IMR-90 (cell line): ENCODE measurements at regions not wholly inside any gene's neighbourhood (a gene's known extent, or its start where the extent isn't known, plus 50 kb on each side); places are given as distances from the start of the nearest gene placed in this dataset.

Experiments used
- ATAC-seq: fragments of 200-7000 bp; cut with Tn5 transposase; 2 replicates; pipeline ENCODE4 v1.9.1; 2020; ENCODE audit warnings: low read depth, mild to moderate bottlenecking, moderate library complexity
- BruUV-seq: library from RNA; stranded (reverse); fragments of 400-500 nt; replicated peaks from 2 replicates; lab custom pipeline; 2021; lab: Mats Ljungman, UMichigan
- CTCF ChIA-PET: fragments of 300-600 bp; formaldehyde crosslinking; extraction: SDS; loops from one replicate; lab custom pipeline; 2021; ENCODE audit warnings: antibody characterized with exemption; lab: Yijun Ruan, JAX
- POLR2A ChIA-PET: fragments of 300-600 bp; sonication (Branson Sonifier 250); formaldehyde crosslinking; loops from one replicate; lab custom pipeline; 2022; ENCODE audit warnings: antibody characterized with exemption; ENCODE audit not compliant: unreplicated experiment; lab: Charles Lee
- DNase-seq: peaks from one replicate; pipeline ENCODE4 v3.0.0; 2013
- H2AFZ ChIP-seq: replicated peaks from 2 replicates; pipeline ENCODE3; 2013; ENCODE audit warnings: low read length, mild to moderate bottlenecking; ENCODE audit not compliant: poor library complexity
- H2AK5ac ChIP-seq: 2 replicates; pipeline ENCODE4 v1.6.1; 2013; ENCODE audit warnings: low read depth, low read length, inconsistent platforms
- H2AK9ac ChIP-seq: replicated peaks from 2 replicates; pipeline ENCODE3; 2013; ENCODE audit warnings: mild to moderate bottlenecking, low read depth, low read length, moderate library complexity; ENCODE audit not compliant: poor library complexity
- H2BK120ac ChIP-seq: 2 replicates; pipeline ENCODE4 v1.6.1; 2013; ENCODE audit warnings: low read depth, low read length, inconsistent platforms
- H2BK15ac ChIP-seq: 3 replicates; pipeline ENCODE4 v1.6.1; 2013; ENCODE audit warnings: low read depth, low read length, inconsistent platforms
- H2BK20ac ChIP-seq: 2 replicates; pipeline ENCODE4 v1.6.1; 2013; ENCODE audit warnings: low read depth, mild to moderate bottlenecking, inconsistent platforms, low read length, moderate library complexity
- H2BK5ac ChIP-seq: 2 replicates; pipeline ENCODE4 v1.6.1; 2013; ENCODE audit warnings: mild to moderate bottlenecking, low read depth, low read length, inconsistent platforms; ENCODE audit not compliant: poor library complexity, severe bottlenecking
- H3K14ac ChIP-seq: replicated peaks from 2 replicates; pipeline ENCODE4 v1.6.1; 2013; ENCODE audit warnings: low read depth, low read length, inconsistent platforms
- H3K18ac ChIP-seq: 2 replicates; pipeline ENCODE4 v1.6.1; 2013; ENCODE audit warnings: low read depth, low read length, control low read depth
- H3K23ac ChIP-seq: 2 replicates; pipeline ENCODE4 v1.6.1; 2013; ENCODE audit warnings: low read depth, low read length, inconsistent platforms
- H3K27ac ChIP-seq: 2 replicates; pipeline ENCODE4 v1.5.1; 2013; ENCODE audit warnings: mild to moderate bottlenecking, control low read depth, low read length; ENCODE audit not compliant: insufficient read depth
- H3K27me3 ChIP-seq: 2 replicates; pipeline ENCODE4 v1.6.1; 2013; ENCODE audit warnings: low read length; ENCODE audit not compliant: control insufficient read depth, insufficient read depth
- H3K36me3 ChIP-seq: 2 replicates; pipeline ENCODE4 v1.6.1; 2013; ENCODE audit warnings: low read length, mixed read lengths; ENCODE audit not compliant: control insufficient read depth, insufficient read depth
- H3K4ac ChIP-seq: 2 replicates; pipeline ENCODE4 v1.6.1; 2013; ENCODE audit warnings: low read depth, low read length, inconsistent platforms
- H3K4me1 ChIP-seq: 2 replicates; pipeline ENCODE4 v1.6.1; 2013; ENCODE audit warnings: low read length, mixed read lengths; ENCODE audit not compliant: control insufficient read depth, insufficient read depth
- H3K4me2 ChIP-seq: 2 replicates; pipeline ENCODE4 v1.6.1; 2013; ENCODE audit warnings: low read depth, mild to moderate bottlenecking, control low read depth, low read length, moderate library complexity
- H3K4me3 ChIP-seq: 2 replicates; pipeline ENCODE4 v1.5.1; 2013; ENCODE audit warnings: low read depth, mild to moderate bottlenecking, control low read depth, low read length, moderate library complexity; ENCODE audit not compliant: insufficient read depth
- H3K56ac ChIP-seq: 2 replicates; pipeline ENCODE4 v1.6.1; 2013; ENCODE audit warnings: low read length, inconsistent platforms; ENCODE audit not compliant: insufficient read depth; ENCODE audit errors: extremely low read depth
- H3K79me1 ChIP-seq, 2 experiments: 2 replicates each; pipeline ENCODE4 v1.6.1; 2013; ENCODE audit warnings: low read length in 2 of 2, inconsistent platforms in 1 of 2, low read depth in 1 of 2
- H3K9ac ChIP-seq: 2 replicates; pipeline ENCODE4 v1.6.1; 2013; ENCODE audit warnings: low read depth, low read length, control low read depth
- H3K9me1 ChIP-seq: 2 replicates; pipeline ENCODE4 v1.6.1; 2013; ENCODE audit warnings: low read length, inconsistent platforms; ENCODE audit not compliant: insufficient read depth
- H3K9me3 ChIP-seq: 2 replicates; pipeline ENCODE4 v1.6.1; 2013; ENCODE audit warnings: low read length; ENCODE audit not compliant: control insufficient read depth, insufficient read depth
- H4K20me1 ChIP-seq: 2 replicates; pipeline ENCODE4 v1.6.1; 2013; ENCODE audit warnings: low read length, inconsistent platforms; ENCODE audit not compliant: insufficient read depth
- H4K5ac ChIP-seq: 2 replicates; pipeline ENCODE4 v1.6.1; 2013; ENCODE audit warnings: mild to moderate bottlenecking, low read depth, low read length, control low read depth
- H4K8ac ChIP-seq, 2 experiments: 2 replicates each; pipeline ENCODE4 v1.6.1; 2013; ENCODE audit warnings: low read depth in 2 of 2, low read length in 2 of 2, control low read depth in 1 of 2, inconsistent platforms in 1 of 2
- H4K91ac ChIP-seq: 2 replicates; pipeline ENCODE4 v1.6.1; 2013; ENCODE audit warnings: low read depth, low read length, inconsistent platforms; ENCODE audit not compliant: insufficient read depth
- BHLHE40 ChIP-seq: fragments of 150-350 bp; IDR thresholded peaks from 2 replicates; pipeline ENCODE4 v1.6.1; 2016; ENCODE audit warnings: mild to moderate bottlenecking, low read depth, low read length
- CEBPB ChIP-seq: IDR thresholded peaks from 2 replicates; pipeline ENCODE4 v1.6.1; 2012; ENCODE audit warnings: low read depth, low read length, improper control_type of control experiment
- CHD1 ChIP-seq: IDR thresholded peaks from 2 replicates; pipeline ENCODE4 v1.6.1; 2012; ENCODE audit warnings: low read depth, low read length, improper control_type of control experiment
- FOS ChIP-seq: fragments of 150-350 bp; IDR thresholded peaks from 2 replicates; pipeline ENCODE4 v1.6.1; 2016; ENCODE audit warnings: low read depth, low read length
- MAFK ChIP-seq: IDR thresholded peaks from 2 replicates; pipeline ENCODE4 v1.6.1; 2012; ENCODE audit warnings: low read depth, low read length, improper control_type of control experiment
- MAZ ChIP-seq: IDR thresholded peaks from 2 replicates; pipeline ENCODE4 v1.6.1; 2012; ENCODE audit warnings: low read depth, mild to moderate bottlenecking, low read length, improper control_type of control experiment, moderate library complexity, borderline replicate concordance
- MXI1 ChIP-seq: IDR thresholded peaks from 2 replicates; pipeline ENCODE4 v1.6.1; 2012; ENCODE audit warnings: low read depth, mild to moderate bottlenecking, low read length, moderate library complexity, borderline replicate concordance
- NFE2L2 ChIP-seq: fragments of 150-350 bp; IDR thresholded peaks from 2 replicates; pipeline ENCODE4 v1.6.1; 2016; ENCODE audit warnings: low read depth, mild to moderate bottlenecking, low read length
- POLR2A ChIP-seq: IDR thresholded peaks from 2 replicates; pipeline ENCODE4 v1.6.1; 2012; ENCODE audit warnings: mild to moderate bottlenecking, low read depth, low read length
- RAD21 ChIP-seq: IDR thresholded peaks from 2 replicates; pipeline ENCODE4 v1.6.1; 2012; ENCODE audit warnings: low read length, improper control_type of control experiment
- RCOR1 ChIP-seq: IDR thresholded peaks from 2 replicates; pipeline ENCODE4 v1.6.1; 2012; ENCODE audit warnings: mild to moderate bottlenecking, low read length, improper control_type of control experiment; ENCODE audit not compliant: insufficient replicate concordance
- RFX5 ChIP-seq: IDR thresholded peaks from 2 replicates; pipeline ENCODE4 v1.8.0; 2012; ENCODE audit warnings: low read depth, mild to moderate bottlenecking, low read length, moderate library complexity
- SMC3 ChIP-seq: fragments of 150-350 bp; IDR thresholded peaks from 2 replicates; pipeline ENCODE4 v1.6.1; 2016; ENCODE audit warnings: low read depth, mild to moderate bottlenecking, antibody characterized with exemption, low read length, moderate library complexity
- WGBS, 2 experiments: methylation state at CpG; one replicate each; pipeline versions ENCODE4 v1.1.5 to v1.1.7; 2013; ENCODE audit warnings: missing lambda C conversion rate in 2 of 2; ENCODE audit not compliant: insufficient read length in 1 of 2; ENCODE audit errors: extremely low coverage in 2 of 2; 5-methylcytosine and 5-hydroxymethylcytosine counted together
- dilution Hi-C: fragments of 300-500 bp; cut with HindIII; formaldehyde crosslinking; loops from one replicate; pipeline ENCODE4 v1.14.3; 2018; ENCODE audit warnings: low sequenced_read_pairs; ENCODE audit not compliant: unreplicated experiment
- in situ Hi-C: fragments of 300-500 bp; cut with MboI; formaldehyde crosslinking; loops from 3 replicates; pipeline ENCODE4 v1.14.3; 2019; ENCODE audit warnings: low sequenced_read_pairs, inconsistent platforms, mixed read lengths
- intact Hi-C: fragments of 100-400 bp; cut with micrococcal nuclease; formaldehyde crosslinking; loops from 2 replicates; pipeline ENCODE4 v1.10.0; 2022
- TF ChIP-seq, protein P1 (sequence below): fragments of 150-350 bp; IDR thresholded peaks from 2 replicates; pipeline ENCODE4 v1.6.1; 2017; ENCODE audit warnings: mild to moderate bottlenecking, antibody characterized with exemption, low read length, low read depth
- TF ChIP-seq, protein P2 (sequence below): fragments of 150-350 bp; IDR thresholded peaks from 2 replicates; pipeline ENCODE4 v1.6.1; 2016; ENCODE audit warnings: low read depth, mild to moderate bottlenecking, low read length, moderate library complexity, borderline replicate concordance
- TF ChIP-seq, protein P3 (sequence below): conservative IDR thresholded peaks from 2 replicates; pipeline ENCODE4 v1.5.1; 2012; ENCODE audit warnings: mild to moderate bottlenecking, low read depth, low read length, improper control_type of control experiment

DNA sequence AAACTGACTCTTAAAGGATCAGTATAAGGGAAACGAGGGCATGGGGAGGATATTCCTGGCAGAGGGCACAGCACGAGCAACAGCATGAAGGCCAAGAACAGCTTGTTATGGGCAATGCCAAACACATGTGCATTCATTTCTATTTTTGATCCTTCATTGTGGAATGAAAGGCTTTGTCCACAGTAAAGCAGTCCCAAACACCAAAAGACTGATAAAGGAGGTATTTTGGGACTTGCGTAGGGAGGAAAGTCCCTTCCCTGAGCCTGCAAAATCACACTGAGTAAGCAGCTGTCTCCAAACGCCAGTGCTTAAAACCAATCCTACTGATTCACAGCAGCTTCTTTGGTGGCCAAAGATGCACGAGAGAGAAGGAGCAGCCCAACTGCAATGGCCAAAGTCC lies 138.2 kb downstream of the UNC5CL start:
- dilution Hi-C loops: no loop called here
- no peak for ATAC-seq
- Histone ChIP-seq H2AFZ (no peak overlapping the region), H3K56ac (no peak overlapping the region), H4K91ac (no peak overlapping the region), H3K4me1 (no peaks in the 10 kb centered on the region), H2BK20ac (no peak overlapping the region), H4K8ac (no peak overlapping the region), H3K14ac (no peak overlapping the region), H3K27me3 (peaks cover 2% of the 10 kb centered on the region; the same call in 1 of the 2 replicates), H3K23ac (no peak overlapping the region), H3K27ac (no peak overlapping the region), H3K9ac (no peak overlapping the region), H3K79me1 (no peaks in the 10 kb centered on the region), H3K4me2 (no peak overlapping the region), H2BK5ac (no peak overlapping the region), H2BK15ac (no peak overlapping the region), H2AK9ac (no peak overlapping the region), H2AK5ac (no peak overlapping the region), H3K9me1 (no peaks in the 10 kb centered on the region), H3K18ac (no peak overlapping the region), H4K5ac (no peak overlapping the region), H3K36me3 (no peaks in the 10 kb centered on the region), H4K20me1 (no peaks in the 10 kb centered on the region), H3K4ac (no peak overlapping the region), H2BK120ac (no peak overlapping the region), H3K4me3 (no peak overlapping the region), H3K9me3 (no peaks in the 10 kb centered on the region)
- intact Hi-C loops: no loop called here
- 47% methylated on average over 3 of the region's 5 CpGs; no CpG with 5 or more reads in 1 of the 2 experiments for WGBS, 2 experiments
- ChIA-PET POLR2A (no interaction called here), CTCF (no interaction called here)
- in situ Hi-C loops: no loop called here
- DNase-seq: no peak
- no TSS peak for BruUV-seq
- TF ChIP-seq MAZ: no peak
- no peak for TF ChIP-seq RAD21
- TF ChIP-seq MXI1: no peak
- TF ChIP-seq, protein P1, sequence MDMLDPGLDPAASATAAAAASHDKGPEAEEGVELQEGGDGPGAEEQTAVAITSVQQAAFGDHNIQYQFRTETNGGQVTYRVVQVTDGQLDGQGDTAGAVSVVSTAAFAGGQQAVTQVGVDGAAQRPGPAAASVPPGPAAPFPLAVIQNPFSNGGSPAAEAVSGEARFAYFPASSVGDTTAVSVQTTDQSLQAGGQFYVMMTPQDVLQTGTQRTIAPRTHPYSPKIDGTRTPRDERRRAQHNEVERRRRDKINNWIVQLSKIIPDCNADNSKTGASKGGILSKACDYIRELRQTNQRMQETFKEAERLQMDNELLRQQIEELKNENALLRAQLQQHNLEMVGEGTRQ: no peak
- no peak for TF ChIP-seq SMC3
- TF ChIP-seq, protein P2, sequence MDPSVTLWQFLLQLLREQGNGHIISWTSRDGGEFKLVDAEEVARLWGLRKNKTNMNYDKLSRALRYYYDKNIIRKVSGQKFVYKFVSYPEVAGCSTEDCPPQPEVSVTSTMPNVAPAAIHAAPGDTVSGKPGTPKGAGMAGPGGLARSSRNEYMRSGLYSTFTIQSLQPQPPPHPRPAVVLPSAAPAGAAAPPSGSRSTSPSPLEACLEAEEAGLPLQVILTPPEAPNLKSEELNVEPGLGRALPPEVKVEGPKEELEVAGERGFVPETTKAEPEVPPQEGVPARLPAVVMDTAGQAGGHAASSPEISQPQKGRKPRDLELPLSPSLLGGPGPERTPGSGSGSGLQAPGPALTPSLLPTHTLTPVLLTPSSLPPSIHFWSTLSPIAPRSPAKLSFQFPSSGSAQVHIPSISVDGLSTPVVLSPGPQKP: no peak
- TF ChIP-seq FOS: no peak
- TF ChIP-seq, protein P3, sequence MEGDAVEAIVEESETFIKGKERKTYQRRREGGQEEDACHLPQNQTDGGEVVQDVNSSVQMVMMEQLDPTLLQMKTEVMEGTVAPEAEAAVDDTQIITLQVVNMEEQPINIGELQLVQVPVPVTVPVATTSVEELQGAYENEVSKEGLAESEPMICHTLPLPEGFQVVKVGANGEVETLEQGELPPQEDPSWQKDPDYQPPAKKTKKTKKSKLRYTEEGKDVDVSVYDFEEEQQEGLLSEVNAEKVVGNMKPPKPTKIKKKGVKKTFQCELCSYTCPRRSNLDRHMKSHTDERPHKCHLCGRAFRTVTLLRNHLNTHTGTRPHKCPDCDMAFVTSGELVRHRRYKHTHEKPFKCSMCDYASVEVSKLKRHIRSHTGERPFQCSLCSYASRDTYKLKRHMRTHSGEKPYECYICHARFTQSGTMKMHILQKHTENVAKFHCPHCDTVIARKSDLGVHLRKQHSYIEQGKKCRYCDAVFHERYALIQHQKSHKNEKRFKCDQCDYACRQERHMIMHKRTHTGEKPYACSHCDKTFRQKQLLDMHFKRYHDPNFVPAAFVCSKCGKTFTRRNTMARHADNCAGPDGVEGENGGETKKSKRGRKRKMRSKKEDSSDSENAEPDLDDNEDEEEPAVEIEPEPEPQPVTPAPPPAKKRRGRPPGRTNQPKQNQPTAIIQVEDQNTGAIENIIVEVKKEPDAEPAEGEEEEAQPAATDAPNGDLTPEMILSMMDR: no peak
- no peak for TF ChIP-seq RFX5
- no peak for TF ChIP-seq POLR2A
- no peak for TF ChIP-seq NFE2L2
- TF ChIP-seq MAFK: no peak
- TF ChIP-seq RCOR1: no peak
- no peak for TF ChIP-seq BHLHE40
- no peak for TF ChIP-seq CEBPB
- no peak for TF ChIP-seq CHD1
